HG03095 (cell line): ENCODE measurements at regions not wholly inside any gene's neighbourhood (a gene's known extent, or its start where the extent isn't known, plus 50 kb on each side); places are given as distances from the start of the nearest gene placed in this dataset.

Experiments
- ATAC-seq: cut with Tn5 transposase; IDR thresholded peaks from one replicate; pipeline ENCODE4 v1.9.1; 2021; ENCODE audit warnings: moderate library complexity; ENCODE audit not compliant: unreplicated experiment

DNA sequence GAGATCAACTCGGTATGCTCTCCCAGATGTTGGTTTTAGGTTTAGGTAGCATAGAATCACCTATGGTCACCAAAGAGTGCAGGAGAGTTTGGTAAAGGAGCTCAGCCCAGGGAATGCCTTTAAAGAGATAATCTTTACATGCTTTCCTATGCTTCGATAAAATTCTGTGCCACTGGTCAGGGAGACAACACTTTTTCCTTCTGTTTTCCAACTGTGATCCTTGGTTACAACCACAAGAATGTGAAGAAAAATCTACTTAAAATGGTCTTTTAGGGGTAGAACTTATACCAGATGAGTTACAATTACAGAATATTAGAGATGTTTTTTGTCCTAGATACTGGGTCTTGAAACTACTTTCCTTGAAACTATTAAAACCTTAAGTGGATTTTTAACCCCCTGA, 895.6 kb downstream of the TTLL7 start:
- ATAC-seq = no peak

DNA sequence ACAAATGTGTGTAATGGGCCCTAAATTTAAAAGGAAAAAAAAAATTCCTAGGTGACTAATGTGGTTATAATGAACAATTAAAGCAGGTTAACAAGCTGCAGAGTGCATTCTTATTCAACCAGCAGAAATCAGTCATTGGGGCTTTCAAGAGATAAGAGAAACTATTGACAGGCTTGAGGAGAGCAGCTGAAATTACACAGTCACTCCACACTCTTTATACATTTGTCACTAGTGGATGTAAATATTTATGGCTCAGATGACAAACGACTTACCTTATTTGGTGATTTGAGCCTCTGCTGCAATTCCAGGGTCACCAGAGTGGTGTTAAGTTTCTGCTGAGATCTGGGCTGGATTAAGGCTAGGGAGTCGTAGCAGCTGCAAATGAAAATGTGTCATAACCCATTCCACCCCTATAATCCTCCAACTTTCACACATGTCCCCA, 896.3 kb downstream of the TTLL7 start:
- ATAC-seq = no peak

DNA sequence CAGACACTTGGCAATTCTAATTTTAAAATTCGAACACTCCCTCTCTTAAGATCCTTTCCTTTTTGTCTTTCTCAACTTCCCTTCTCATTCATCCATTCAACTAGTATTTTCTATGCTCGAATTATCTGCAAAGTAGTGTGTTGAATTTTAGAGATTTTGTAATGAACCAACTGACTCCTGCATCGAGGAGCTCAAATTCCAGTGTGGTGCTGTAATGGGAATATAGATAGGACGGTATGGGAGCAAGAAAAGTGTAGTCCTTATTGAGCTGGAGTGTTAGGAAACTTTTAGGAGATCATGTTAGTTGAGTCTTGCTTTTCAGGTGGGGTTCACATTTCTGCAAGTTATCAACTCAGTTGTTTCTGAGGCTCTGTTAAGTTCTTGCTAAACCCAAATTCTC, 897.5 kb downstream of the TTLL7 start:
- no peak for ATAC-seq

GRCh38 chr1:83100133-83100532, 898.8 kb downstream of the TTLL7 start:
- no peak for ATAC-seq

- no peak for ATAC-seq
These were observed 900.1 kb downstream of the TTLL7 start for GRCh38 chr1:83098791-83099190.

- ATAC-seq = no peak
These were observed 900.8 kb downstream of the TTLL7 start for GRCh38 chr1:83098131-83098530.

DNA sequence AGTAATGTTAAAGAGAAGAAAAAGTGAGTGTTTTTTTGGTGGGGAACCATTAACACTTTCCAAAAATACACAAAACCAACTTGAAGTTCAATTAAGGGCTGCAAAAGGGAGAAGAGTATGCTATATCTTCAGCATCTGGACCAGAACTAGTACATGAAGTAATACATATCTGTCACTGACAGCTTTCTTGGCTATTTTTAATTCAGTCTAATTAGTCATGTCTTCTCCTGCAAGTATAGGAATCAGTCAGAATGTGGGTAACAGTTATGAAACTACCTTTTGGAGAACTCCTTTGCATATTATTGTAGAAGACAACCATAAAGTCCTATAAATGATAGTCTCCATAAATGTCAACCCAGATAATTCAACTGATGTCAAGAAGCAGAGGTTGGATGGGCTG, 901.2 kb downstream of the TTLL7 start:
- no peak for ATAC-seq

DNA sequence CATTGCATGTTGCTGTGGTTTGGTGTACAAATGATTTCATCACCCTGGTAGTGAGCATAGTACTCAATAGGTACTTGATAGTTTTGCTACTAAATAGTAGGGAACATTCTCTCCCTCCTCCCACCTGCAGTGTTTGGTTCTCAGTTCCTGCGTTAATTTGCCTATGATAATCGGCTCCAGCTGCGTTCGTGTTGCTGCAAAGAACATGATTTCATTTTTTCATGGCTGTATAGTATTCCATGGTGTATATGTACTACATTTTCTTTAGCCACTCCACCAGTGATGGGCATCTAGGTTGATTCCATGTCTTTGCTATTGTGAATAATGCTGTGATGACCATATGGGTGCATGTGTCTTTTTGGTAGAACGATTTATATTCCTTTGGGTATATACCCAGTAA, 903.4 kb downstream of the TTLL7 start:
- no peak for ATAC-seq

DNA sequence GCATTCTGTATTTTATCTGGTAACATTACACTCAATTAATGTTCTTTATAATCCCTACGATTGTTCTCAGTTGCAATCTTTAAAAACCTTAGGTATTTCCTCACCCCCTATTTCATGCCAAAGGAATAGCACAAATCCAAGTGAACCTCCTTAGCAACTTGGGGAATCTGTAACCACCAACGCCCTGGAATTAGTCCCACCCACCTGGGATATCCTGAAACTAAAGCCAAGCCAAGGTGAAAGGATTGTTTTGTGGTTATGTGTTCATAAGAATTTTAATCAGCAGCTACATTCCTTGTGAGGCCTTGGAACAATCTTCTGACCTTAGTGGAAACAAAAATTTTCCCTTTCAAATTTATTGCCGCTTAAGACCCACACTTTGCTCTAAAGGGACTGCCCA, 908.7 kb downstream of the TTLL7 start:
- ATAC-seq = no peak

DNA sequence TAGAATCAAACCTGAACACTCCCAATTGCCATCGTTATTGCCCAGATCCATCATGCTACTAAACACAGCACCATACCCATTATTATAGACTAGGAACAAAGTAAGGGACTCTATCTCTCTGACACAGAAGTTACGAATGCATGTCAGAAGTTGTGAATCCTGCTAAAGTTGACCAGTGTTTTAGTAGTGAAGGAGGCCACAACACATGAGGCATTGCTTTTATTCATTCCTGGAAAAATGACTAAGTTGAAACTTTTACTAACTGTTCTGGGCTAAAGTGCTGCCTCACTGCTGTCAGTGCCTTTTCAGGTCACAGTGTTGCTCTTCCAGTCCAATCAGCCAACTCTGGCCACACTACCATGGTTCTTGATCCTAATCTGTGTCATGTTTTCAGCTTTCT, 911.1 kb downstream of the TTLL7 start:
- no peak for ATAC-seq

DNA sequence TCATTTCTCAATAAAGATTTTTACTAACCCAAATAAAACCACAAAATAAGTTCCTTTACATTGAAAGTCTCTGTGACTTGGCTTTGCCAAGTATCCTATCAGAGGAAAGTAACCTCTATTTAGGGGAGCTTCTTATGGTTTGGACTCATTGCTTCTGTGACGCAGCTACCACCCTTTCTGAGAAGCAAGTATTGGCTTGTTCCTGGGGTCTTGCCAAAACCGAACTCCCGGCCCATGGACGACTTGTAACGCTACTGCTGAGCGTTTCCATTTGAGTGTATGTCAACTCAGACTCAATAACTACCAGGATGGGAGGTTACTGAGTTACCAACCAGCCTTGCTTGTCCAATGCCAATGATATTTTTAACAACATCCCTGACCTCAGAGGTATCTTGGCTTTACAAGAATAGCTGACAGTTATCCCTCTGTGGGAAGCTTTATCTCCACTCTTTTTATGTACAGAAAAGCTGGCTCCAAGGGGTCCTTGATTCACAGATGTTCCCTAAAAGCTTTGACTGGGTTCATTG, 911.9 kb downstream of the TTLL7 start:
- no peak for ATAC-seq

- ATAC-seq = no peak
These were observed 912.6 kb downstream of the TTLL7 start for GRCh38 chr1:83086346-83086745.

- ATAC-seq = no peak
These were observed 915.2 kb downstream of the TTLL7 start for GRCh38 chr1:83083589-83084224.

DNA sequence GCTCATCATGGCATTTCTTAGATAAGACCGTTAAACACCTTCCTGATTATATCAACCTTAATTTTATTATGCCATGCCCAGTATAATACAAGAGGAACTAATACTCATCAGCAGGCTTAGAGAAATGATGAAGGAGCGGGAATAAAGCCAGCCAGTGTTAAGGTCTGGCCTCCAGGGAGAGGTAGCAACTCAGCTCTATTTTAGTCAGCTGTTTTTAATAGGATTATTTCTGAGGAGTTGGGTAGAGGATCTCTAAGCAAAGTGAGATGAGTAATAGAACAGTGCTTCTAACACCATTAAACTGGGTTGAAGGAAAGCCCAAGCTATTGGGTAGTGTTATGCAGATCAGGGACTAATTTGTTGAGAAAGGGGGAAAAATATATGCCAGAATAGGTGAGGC, 921.5 kb downstream of the TTLL7 start:
- no peak for ATAC-seq

DNA sequence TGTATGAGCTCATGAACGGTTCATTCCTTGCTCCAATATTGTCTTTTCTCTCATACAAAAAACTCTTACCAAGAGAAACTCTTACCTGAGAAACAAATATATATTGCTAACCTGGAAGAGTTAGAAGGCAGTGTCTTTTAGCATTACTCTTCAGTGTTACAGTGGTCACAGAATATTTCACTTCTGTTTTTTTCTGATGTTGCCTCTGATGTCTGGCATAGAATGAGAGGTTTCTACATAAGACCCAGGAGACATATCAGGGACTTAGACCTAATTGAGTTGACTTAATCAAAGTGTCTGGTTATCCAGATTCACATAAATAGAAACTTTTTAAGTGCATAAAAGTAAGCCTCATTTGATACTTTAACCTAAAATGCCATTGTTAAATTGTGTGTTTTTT, 923.8 kb downstream of the TTLL7 start:
- ATAC-seq = no peak

- no peak for ATAC-seq
These were observed 931.0 kb downstream of the TTLL7 start for GRCh38 chr1:83067954-83068353.

DNA sequence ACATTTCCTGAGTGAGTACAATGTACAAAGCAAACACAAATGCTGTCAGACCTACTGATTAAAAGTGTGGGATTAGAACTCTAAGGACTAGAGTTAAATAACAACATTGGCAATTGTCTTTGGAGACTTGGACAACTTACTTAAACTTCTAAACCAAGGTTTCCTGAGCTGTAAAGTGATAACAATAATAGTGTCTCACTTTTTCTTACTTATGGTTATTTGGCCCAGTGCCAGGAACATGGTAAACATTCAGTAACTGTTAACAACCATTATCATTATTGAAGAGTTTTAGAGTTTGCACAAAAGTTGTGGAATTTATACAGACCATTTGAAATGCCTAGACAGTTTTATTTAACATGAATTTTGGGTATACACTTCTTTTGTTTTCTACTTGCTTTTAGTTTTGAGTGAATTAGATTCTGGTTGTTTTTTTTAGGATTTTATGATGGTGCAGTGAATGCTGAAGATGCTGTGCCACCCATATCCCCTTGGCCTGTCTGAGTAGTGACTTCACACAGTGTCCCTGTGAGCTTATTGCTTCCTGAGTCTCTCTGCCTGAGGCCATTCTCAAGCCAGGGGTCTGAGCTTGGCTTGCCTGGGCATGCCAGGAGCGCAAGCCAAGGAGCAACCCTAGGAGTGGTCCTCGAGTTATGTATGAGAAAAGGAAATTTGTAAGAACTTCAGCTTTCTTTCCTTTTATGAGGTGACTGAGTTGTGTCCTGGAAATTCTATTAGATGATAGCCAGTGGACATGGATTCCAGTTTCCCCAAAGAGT, 932.8 kb downstream of the TTLL7 start:
- no peak for ATAC-seq

DNA sequence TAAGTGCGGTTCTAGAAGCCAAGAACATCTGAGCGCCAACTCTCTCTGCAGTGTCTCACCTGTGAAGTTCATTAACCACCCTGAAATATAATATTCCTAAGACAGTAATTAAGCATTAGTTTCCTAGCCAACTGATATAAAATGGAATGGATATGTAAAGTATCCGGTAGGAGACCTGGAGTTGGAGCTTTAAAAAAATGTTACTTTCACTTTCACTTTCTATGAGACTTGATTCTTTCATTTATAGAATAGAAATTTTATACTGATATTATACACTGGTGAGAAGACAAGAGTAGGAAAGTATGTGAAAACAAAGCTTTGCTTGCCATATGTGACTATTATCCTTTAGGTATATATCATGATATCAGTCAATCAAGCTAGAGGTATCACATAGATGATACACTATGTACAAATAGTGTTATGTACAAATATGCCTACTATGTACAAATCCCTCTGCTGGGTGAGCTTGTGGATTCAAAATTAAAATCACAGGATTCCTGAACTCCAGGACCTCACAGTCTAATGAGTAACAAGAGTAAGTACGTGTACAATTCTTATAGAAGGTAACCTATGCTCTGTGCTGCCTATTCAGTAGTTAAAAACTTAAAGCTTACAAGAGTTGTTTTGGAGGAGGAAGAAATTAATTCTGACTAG, 934.2 kb downstream of the TTLL7 start:
- no peak for ATAC-seq

GRCh38 chr1:83060651-83061390, 938.1 kb downstream of the TTLL7 start:
- ATAC-seq = no peak

DNA sequence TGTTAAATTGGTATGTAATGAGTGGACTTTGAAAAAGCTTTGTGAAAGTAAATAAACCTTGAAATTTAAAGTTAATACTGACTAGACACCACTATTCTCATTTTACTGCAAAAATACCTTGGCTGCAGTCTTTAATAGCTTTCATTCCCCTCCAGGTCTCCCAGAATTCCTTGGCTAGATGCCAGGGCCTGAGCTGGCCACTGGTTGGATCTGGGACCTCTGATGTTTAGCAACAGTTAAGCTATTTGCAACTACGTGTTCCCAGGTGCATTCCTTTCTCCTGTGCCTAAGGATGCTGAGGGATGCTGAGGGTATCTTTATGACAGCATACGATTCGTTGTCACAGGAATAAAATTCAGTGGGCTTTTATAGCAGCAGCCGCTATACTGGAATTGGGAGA, 938.7 kb downstream of the TTLL7 start:
- no peak for ATAC-seq

DNA sequence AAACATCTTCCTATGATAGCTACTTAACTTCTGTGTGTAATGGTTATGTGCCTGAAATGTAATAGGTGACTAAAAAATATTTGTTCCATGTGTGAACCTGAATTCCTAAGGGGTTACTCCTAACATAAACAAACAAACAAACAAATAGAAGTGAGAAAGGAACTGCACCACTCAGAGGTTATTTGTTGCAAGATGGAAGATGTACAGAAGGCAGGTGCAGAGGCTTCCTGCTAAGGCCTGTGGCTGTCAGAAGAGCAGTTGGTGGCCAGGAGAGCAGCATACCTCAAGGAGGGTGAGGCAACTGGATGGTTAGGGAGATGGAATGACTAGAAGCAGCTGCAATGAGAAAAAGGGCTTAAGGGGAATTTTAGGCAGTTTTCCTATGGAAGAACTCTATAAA, 940.6 kb downstream of the TTLL7 start:
- no peak for ATAC-seq
